Activated naive CD4-positive, alpha-beta T cell treated with anti-CD3 and anti-CD28 coated beads for 36 hours (primary cell): ENCODE measurements at regions not wholly inside any gene's neighbourhood (a gene's known extent, or its start where the extent isn't known, plus 50 kb on each side); places are given as distances from the start of the nearest gene placed in this dataset.
"Not testable (repeated sequence)": the region's sequence is repeated elsewhere in the genome, so short reads cannot be mapped to it uniquely, and the experiment has no call there.

Experiments used
- CTCF ChIA-PET: fragments of 350-600 bp; sonication (Branson Sonifier 250); formaldehyde crosslinking; loops from one replicate; lab custom pipeline; 2021; ENCODE audit warnings: antibody characterized with exemption; lab: Charles Lee
- DNase-seq: peaks from one replicate; pipeline ENCODE4 v3.0.0-alpha.2; 2020
- H3K27ac Mint-ChIP-seq: one replicate; pipeline ENCODE4 v1.8.0; 2021; ENCODE audit warnings: mild to moderate bottlenecking, mixed read lengths
- H3K27me3 Mint-ChIP-seq: one replicate; pipeline ENCODE4 v1.8.0; 2021; ENCODE audit warnings: low read depth, mixed read lengths
- H3K36me3 Mint-ChIP-seq: one replicate; pipeline ENCODE4 v1.8.0; 2021; ENCODE audit warnings: low read depth, mixed read lengths
- H3K4me1 Mint-ChIP-seq: one replicate; pipeline ENCODE4 v1.8.0; 2021; ENCODE audit warnings: low read depth, mixed read lengths
- H3K4me3 Mint-ChIP-seq: one replicate; pipeline ENCODE4 v1.8.0; 2021; ENCODE audit warnings: mild to moderate bottlenecking, moderate library complexity, mixed read lengths
- H3K9me3 Mint-ChIP-seq: one replicate; pipeline ENCODE4 v1.8.0; 2021; ENCODE audit warnings: mixed read lengths
- intact Hi-C: fragments of 100-400 bp; cut with micrococcal nuclease; formaldehyde crosslinking; loops from one replicate; pipeline ENCODE4 v1.15.1; 2023

GRCh38 chr9:36521148-36521547 is 51.5 kb upstream of the MELK start:
- Mint-ChIP-seq H3K36me3 (no peaks in the 10 kb centered on the region), H3K4me3 (no peak overlapping the region), H3K27ac (no peak overlapping the region), H3K4me1 (no peaks in the 10 kb centered on the region), H3K27me3 (no peaks in the 10 kb centered on the region), H3K9me3 (no peaks in the 10 kb centered on the region)
- intact Hi-C loops = no loop called here
- CTCF ChIA-PET = no interaction called here
- DNase-seq = no peak

- CTCF ChIA-PET = interaction anchor here (2.1 kb wide), 1 partner anchor 39 kb away, joined by 6 read pairs; no protein-coding TSS in a partner anchor
- Mint-ChIP-seq H3K27me3 (no peaks in the 10 kb centered on the region), H3K9me3 (no peaks in the 10 kb centered on the region), H3K36me3 (no peaks in the 10 kb centered on the region), H3K4me1 (no peaks in the 10 kb centered on the region), H3K4me3 (no peak overlapping the region), H3K27ac (no peak overlapping the region)
- DNase-seq = no peak
- intact Hi-C loops = no loop called here
Measured at GRCh38 chr9:36517131-36517530, 55.6 kb upstream of the MELK start.

GRCh38 chr9:36504156-36504555 is 68.5 kb upstream of the MELK start:
- Mint-ChIP-seq H3K4me3 (no peak overlapping the region), H3K9me3 (no peaks in the 10 kb centered on the region), H3K27me3 (no peaks in the 10 kb centered on the region), H3K27ac (peak overlapping the region; percentile 18), H3K36me3 (peaks cover 1% of the 10 kb centered on the region), H3K4me1 (peaks cover 23% of the 10 kb centered on the region)
- CTCF ChIA-PET = interaction anchor here (0.6 to 1.2 kb wide), 4 partner anchors 12 to 135 kb away, joined by 3 to 4 read pairs (median 3); no protein-coding TSS in a partner anchor
- intact Hi-C loops = loop anchor here (5.0 kb wide), 2 partner anchors 68 to 97 kb away; partner anchors contain the start of gene MELK
- DNase-seq = peak; percentile 48

GRCh38 chr9:36503172-36504088 is 69.3 kb upstream of the MELK start:
- Mint-ChIP-seq H3K9me3 (no peaks in the 10 kb centered on the region), H3K27me3 (no peaks in the 10 kb centered on the region), H3K36me3 (peaks cover 1% of the 10 kb centered on the region), H3K4me1 (peaks cover 23% of the 10 kb centered on the region), H3K27ac (peak overlapping the region; percentile 46), H3K4me3 (no peak overlapping the region)
- intact Hi-C loops = loop anchor here (1.0 to 5.0 kb wide), 3 partner anchors 10 to 96 kb away; partner anchors contain the start of gene MELK
- CTCF ChIA-PET = interaction anchor here (0.6 to 1.2 kb wide), 4 partner anchors 11 to 134 kb away, joined by 3 to 4 read pairs (median 3); no protein-coding TSS in a partner anchor
- no peak for DNase-seq

- Mint-ChIP-seq H3K36me3 (peaks cover 1% of the 10 kb centered on the region), H3K9me3 (no peaks in the 10 kb centered on the region), H3K4me3 (no peak overlapping the region), H3K27me3 (no peaks in the 10 kb centered on the region), H3K4me1 (peaks cover 23% of the 10 kb centered on the region), H3K27ac (no peak overlapping the region)
- intact Hi-C loops = loop anchor here (5.0 kb wide), 2 partner anchors 71 to 94 kb away; partner anchors contain the start of gene MELK
- CTCF ChIA-PET = interaction anchor here (0.6 kb wide), 1 partner anchor 57 kb away, joined by 4 read pairs; no protein-coding TSS in a partner anchor
- DNase-seq = no peak
Measured at GRCh38 chr9:36501727-36502126, 71.0 kb upstream of the MELK start.

GRCh38 chr9:36500931-36501330 is 71.8 kb upstream of the MELK start:
- H3K27ac Mint-ChIP-seq, DNase-seq, H3K36me3 Mint-ChIP-seq, H3K4me3 Mint-ChIP-seq, H3K9me3 Mint-ChIP-seq, CTCF ChIA-PET, H3K27me3 Mint-ChIP-seq: not testable (repeated sequence)
- intact Hi-C loops = loop anchor here (5.0 kb wide), 2 partner anchors 71 to 94 kb away; partner anchors contain the start of gene MELK
- H3K4me1 Mint-ChIP-seq = peaks cover 24% of the 10 kb centered on the region

- Mint-ChIP-seq H3K27me3 (no peaks in the 10 kb centered on the region), H3K27ac (no peak overlapping the region), H3K4me1 (peaks cover 39% of the 10 kb centered on the region), H3K4me3 (no peak overlapping the region), H3K9me3 (no peaks in the 10 kb centered on the region), H3K36me3 (peaks cover 1% of the 10 kb centered on the region)
- intact Hi-C loops = loop anchor here (10.0 kb wide), 1 partner anchor 795 kb away; no protein-coding TSS in a partner anchor
- CTCF ChIA-PET = interaction anchor here (1.6 kb wide), 1 partner anchor 10 kb away, joined by 4 read pairs; no protein-coding TSS in a partner anchor
- DNase-seq = no peak
Measured at GRCh38 chr9:36499174-36499890, 73.4 kb upstream of the MELK start.

GRCh38 chr9:36493564-36493963 is 79.1 kb upstream of the MELK start:
- H3K36me3 Mint-ChIP-seq, H3K27me3 Mint-ChIP-seq, H3K9me3 Mint-ChIP-seq, CTCF ChIA-PET: not testable (repeated sequence)
- intact Hi-C loops = loop anchor here (1.0 to 10.0 kb wide), 3 partner anchors 10 to 801 kb away; no protein-coding TSS in a partner anchor
- DNase-seq = peak; percentile 69
- Mint-ChIP-seq H3K27ac (peak overlapping the region; percentile 89), H3K4me3 (peak overlapping the region; percentile 67), H3K4me1 (peaks cover 60% of the 10 kb centered on the region)

- CTCF ChIA-PET = interaction anchor here (0.7 kb wide), 1 partner anchor 11 kb away, joined by 3 read pairs; no protein-coding TSS in a partner anchor
- intact Hi-C loops = loop anchor here (1.0 to 10.0 kb wide), 3 partner anchors 10 to 802 kb away; no protein-coding TSS in a partner anchor
- DNase-seq = peak; percentile 44
Measured at GRCh38 chr9:36492865-36493264, 79.8 kb upstream of the MELK start.

GRCh38 chr9:36489453-36489852 is 83.2 kb upstream of the MELK start:
- H3K27ac Mint-ChIP-seq = peak overlapping the region; percentile 98
- DNase-seq = no peak
- H3K9me3 Mint-ChIP-seq = no peaks in the 10 kb centered on the region
- CTCF ChIA-PET = interaction anchor here (1.0 to 1.9 kb wide), 3 partner anchors 10 to 65 kb away, joined by 3 to 5 read pairs (median 4); no protein-coding TSS in a partner anchor
- intact Hi-C loops = loop anchor here (2.0 to 10.0 kb wide), 5 partner anchors 83 to 835 kb away; partner anchors contain the start of genes CCDC107, GNE, MELK and RMRP
- peaks cover 3% of the 10 kb centered on the region for H3K36me3 Mint-ChIP-seq
- peaks cover 62% of the 10 kb centered on the region for H3K4me1 Mint-ChIP-seq
- no peaks in the 10 kb centered on the region for H3K27me3 Mint-ChIP-seq
- H3K4me3 Mint-ChIP-seq = no peak overlapping the region

More at GRCh38 chr9:36492865-36493264, 79.8 kb upstream of the MELK start:
- peaks cover 63% of the 10 kb centered on the region for H3K4me1 Mint-ChIP-seq
- H3K9me3 Mint-ChIP-seq = no peaks in the 10 kb centered on the region
- no peaks in the 10 kb centered on the region for H3K27me3 Mint-ChIP-seq
- no peaks in the 10 kb centered on the region for H3K36me3 Mint-ChIP-seq
- peak overlapping the region; percentile 49 for H3K4me3 Mint-ChIP-seq
- H3K27ac Mint-ChIP-seq = peak overlapping the region; percentile 81

- DNase-seq = peak; percentile 19
- peaks cover 3% of the 10 kb centered on the region for H3K36me3 Mint-ChIP-seq
- no peaks in the 10 kb centered on the region for H3K9me3 Mint-ChIP-seq
- CTCF ChIA-PET = interaction anchor here (1.0 to 1.9 kb wide), 2 partner anchors 66 to 81 kb away, joined by 5 to 7 read pairs; no protein-coding TSS in a partner anchor
- intact Hi-C loops = loop anchor here (2.0 to 10.0 kb wide), 5 partner anchors 84 to 834 kb away; partner anchors contain the start of genes CCDC107, GNE, MELK and RMRP
- H3K27me3 Mint-ChIP-seq = no peaks in the 10 kb centered on the region
- peak overlapping the region; percentile 90 for H3K4me3 Mint-ChIP-seq
- peaks cover 61% of the 10 kb centered on the region for H3K4me1 Mint-ChIP-seq
- peak overlapping the region; percentile 98 for H3K27ac Mint-ChIP-seq
Measured at GRCh38 chr9:36488389-36488756, 84.3 kb upstream of the MELK start.
